PC-9 (cell line): ENCODE measurements at regions not wholly inside any gene's neighbourhood (a gene's known extent, or its start where the extent isn't known, plus 50 kb on each side); places are given as distances from the start of the nearest gene placed in this dataset.

Experiments used
- BruUV-seq: library from RNA; stranded (reverse); fragments of 400-500 nt; replicated peaks from 2 replicates; lab custom pipeline; 2021; lab: Mats Ljungman, UMichigan
- CTCF ChIA-PET: fragments of 300-600 bp; sonication (Branson Sonifier 250); formaldehyde crosslinking; loops from one replicate; lab custom pipeline; 2022; ENCODE audit warnings: antibody characterized with exemption; lab: Charles Lee
- POLR2A ChIA-PET: fragments of 300-600 bp; sonication (Branson Sonifier 250); formaldehyde crosslinking; loops from one replicate; lab custom pipeline; 2022; ENCODE audit warnings: antibody characterized with exemption; ENCODE audit not compliant: unreplicated experiment; lab: Charles Lee
- DNase-seq, 2 experiments: peaks; one replicate each; pipeline versions ENCODE4 v3.0.0 to v3.0.0-alpha.2; 2015 to 2022; ENCODE audit warnings: mixed read lengths in 1 of 2
- H2AFZ ChIP-seq: fragments of 200-600 bp; sonication (generic); 2 replicates; pipeline ENCODE4 v1.8.1; 2017; ENCODE audit warnings: antibody characterized with exemption
- H3F3A ChIP-seq: fragments of 200-600 bp; sonication (generic); 2 replicates; pipeline ENCODE4 v1.8.1; 2017; ENCODE audit warnings: antibody characterized with exemption, mild to moderate bottlenecking, low read depth; ENCODE audit not compliant: insufficient read depth
- H3K27ac ChIP-seq: fragments of 200-600 bp; sonication (generic); 2 replicates; pipeline ENCODE4 v1.6.1; 2016; ENCODE audit warnings: mixed run types
- H3K27me3 ChIP-seq: fragments of 200-600 bp; sonication (generic); 2 replicates; pipeline ENCODE4 v1.6.1; 2016; ENCODE audit warnings: low read depth, mixed run types; ENCODE audit not compliant: insufficient read depth
- H3K36me3 ChIP-seq: fragments of 200-600 bp; sonication (generic); 2 replicates; pipeline ENCODE4 v1.6.1; 2016; ENCODE audit warnings: low read depth, mixed run types
- H3K4me1 ChIP-seq: fragments of 200-600 bp; sonication (generic); replicated peaks from 2 replicates; pipeline ENCODE4 v1.6.1; 2016; ENCODE audit warnings: mixed run types; ENCODE audit not compliant: insufficient read depth
- H3K4me2 ChIP-seq: fragments of 200-600 bp; sonication (generic); 2 replicates; pipeline ENCODE4 v1.6.1; 2017; ENCODE audit warnings: mixed run types
- H3K4me3 ChIP-seq: fragments of 200-600 bp; sonication (generic); 2 replicates; pipeline ENCODE4 v1.6.1; 2016; ENCODE audit warnings: mixed run types
- H3K79me2 ChIP-seq: fragments of 200-600 bp; sonication (generic); 2 replicates; pipeline ENCODE4 v1.6.1; 2017; ENCODE audit warnings: low read depth, mixed run types
- H3K9me2 ChIP-seq: fragments of 200-600 bp; sonication (generic); 2 replicates; pipeline ENCODE4 v1.8.1; 2017; ENCODE audit warnings: mild to moderate bottlenecking; ENCODE audit not compliant: insufficient read depth
- H3K9me3 ChIP-seq: fragments of 200-600 bp; sonication (generic); 2 replicates; pipeline ENCODE4 v1.8.1; 2016; ENCODE audit warnings: low read depth; ENCODE audit not compliant: insufficient read depth
- H4K20me1 ChIP-seq: fragments of 200-600 bp; sonication (generic); 2 replicates; pipeline ENCODE4 v1.8.1; 2017; ENCODE audit not compliant: insufficient read depth
- EZH2 ChIP-seq: fragments of 200-600 bp; sonication (generic); IDR thresholded peaks from 2 replicates; pipeline ENCODE4 v1.8.0; 2017; ENCODE audit warnings: antibody characterized with exemption, low read depth
- intact Hi-C: fragments of 100-400 bp; cut with micrococcal nuclease; formaldehyde crosslinking; loops from one replicate; pipeline ENCODE4 v1.10.0; 2022; ENCODE audit not compliant: unreplicated experiment
- TF ChIP-seq, protein P1 (sequence below): fragments of 200-600 bp; sonication (generic); conservative IDR thresholded peaks from 2 replicates; pipeline ENCODE4 v1.6.1; 2017; ENCODE audit warnings: mixed run types, antibody characterized with exemption, mild to moderate bottlenecking, moderate library complexity

- DNase-seq: no peak
- ChIA-PET POLR2A (no interaction called here), CTCF (no interaction called here)
- Histone ChIP-seq H3K9me3 (no peaks in the 10 kb centered on the region), H3K36me3 (no peaks in the 10 kb centered on the region), H3K27me3 (no peaks in the 10 kb centered on the region), H3K4me2 (no peak overlapping the region), H3K27ac (no peak overlapping the region), H3K4me1 (no peaks in the 10 kb centered on the region), H3F3A (no peaks in the 10 kb centered on the region), H4K20me1 (no peaks in the 10 kb centered on the region), H3K4me3 (no peak overlapping the region), H2AFZ (no peak overlapping the region), H3K9me2 (no peaks in the 10 kb centered on the region), H3K79me2 (no peaks in the 10 kb centered on the region)
- TF ChIP-seq EZH2: no peak
- TF ChIP-seq, protein P1, sequence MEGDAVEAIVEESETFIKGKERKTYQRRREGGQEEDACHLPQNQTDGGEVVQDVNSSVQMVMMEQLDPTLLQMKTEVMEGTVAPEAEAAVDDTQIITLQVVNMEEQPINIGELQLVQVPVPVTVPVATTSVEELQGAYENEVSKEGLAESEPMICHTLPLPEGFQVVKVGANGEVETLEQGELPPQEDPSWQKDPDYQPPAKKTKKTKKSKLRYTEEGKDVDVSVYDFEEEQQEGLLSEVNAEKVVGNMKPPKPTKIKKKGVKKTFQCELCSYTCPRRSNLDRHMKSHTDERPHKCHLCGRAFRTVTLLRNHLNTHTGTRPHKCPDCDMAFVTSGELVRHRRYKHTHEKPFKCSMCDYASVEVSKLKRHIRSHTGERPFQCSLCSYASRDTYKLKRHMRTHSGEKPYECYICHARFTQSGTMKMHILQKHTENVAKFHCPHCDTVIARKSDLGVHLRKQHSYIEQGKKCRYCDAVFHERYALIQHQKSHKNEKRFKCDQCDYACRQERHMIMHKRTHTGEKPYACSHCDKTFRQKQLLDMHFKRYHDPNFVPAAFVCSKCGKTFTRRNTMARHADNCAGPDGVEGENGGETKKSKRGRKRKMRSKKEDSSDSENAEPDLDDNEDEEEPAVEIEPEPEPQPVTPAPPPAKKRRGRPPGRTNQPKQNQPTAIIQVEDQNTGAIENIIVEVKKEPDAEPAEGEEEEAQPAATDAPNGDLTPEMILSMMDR: no peak
- intact Hi-C loops: no loop called here
- BruUV-seq: no TSS peak
Measured at GRCh38 chr3:78455166-78455565, 1312.6 kb downstream of the ROBO1 start.

GRCh38 chr3:78455712-78456433 is 1311.9 kb downstream of the ROBO1 start:
- no peak overlapping the region for H3K4me3 ChIP-seq
- no peaks in the 10 kb centered on the region for H3F3A ChIP-seq
- no peaks in the 10 kb centered on the region for H3K36me3 ChIP-seq
- BruUV-seq: no TSS peak
- H3K9me2 ChIP-seq: no peaks in the 10 kb centered on the region
- no peak overlapping the region for H3K27ac ChIP-seq
- H3K4me2 ChIP-seq: no peak overlapping the region
- TF ChIP-seq EZH2: no peak
- TF ChIP-seq, protein P1: no peak
- no peaks in the 10 kb centered on the region for H3K79me2 ChIP-seq
- H2AFZ ChIP-seq: no peak overlapping the region
- intact Hi-C loops: no loop called here
- CTCF ChIA-PET: no interaction called here
- H4K20me1 ChIP-seq: no peaks in the 10 kb centered on the region
- no peaks in the 10 kb centered on the region for H3K27me3 ChIP-seq
- POLR2A ChIA-PET: no interaction called here
- no peaks in the 10 kb centered on the region for H3K4me1 ChIP-seq
- H3K9me3 ChIP-seq: no peaks in the 10 kb centered on the region
- no peak for DNase-seq

- Histone ChIP-seq H3K4me3 (no peak overlapping the region), H3K36me3 (no peaks in the 10 kb centered on the region), H4K20me1 (no peaks in the 10 kb centered on the region), H3K4me2 (no peak overlapping the region), H3K27ac (no peak overlapping the region), H3K9me3 (no peaks in the 10 kb centered on the region), H3F3A (no peaks in the 10 kb centered on the region), H2AFZ (no peak overlapping the region), H3K79me2 (no peaks in the 10 kb centered on the region), H3K4me1 (no peaks in the 10 kb centered on the region), H3K9me2 (no peaks in the 10 kb centered on the region), H3K27me3 (no peaks in the 10 kb centered on the region)
- intact Hi-C loops: no loop called here
- no peak for DNase-seq
- BruUV-seq: no TSS peak
- ChIA-PET CTCF (no interaction called here), POLR2A (no interaction called here)
- TF ChIP-seq, protein P1: no peak
- no peak for TF ChIP-seq EZH2
Measured at GRCh38 chr3:78459796-78460195, 1308.0 kb downstream of the ROBO1 start.
